Mucosa of stomach (tissue), 1 donor: ENCODE measurements at regions not wholly inside any gene's neighbourhood (a gene's known extent, or its start where the extent isn't known, plus 50 kb on each side); places are given as distances from the start of the nearest gene placed in this dataset.

ENCODE experiments used
- H3K27me3 ChIP-seq: one replicate; pipeline ENCODE4 v1.7.0; 2013; ENCODE audit warnings: mild to moderate bottlenecking, low read length; ENCODE audit not compliant: control insufficient read depth, insufficient read depth
- H3K36me3 ChIP-seq: one replicate; pipeline ENCODE4 v1.7.0; 2013; ENCODE audit warnings: low read length; ENCODE audit not compliant: control insufficient read depth, insufficient read depth
- H3K4me1 ChIP-seq: one replicate; pipeline ENCODE4 v1.7.0; 2013; ENCODE audit warnings: mild to moderate bottlenecking, low read length; ENCODE audit not compliant: control insufficient read depth, insufficient read depth
- H3K4me3 ChIP-seq: one replicate; pipeline ENCODE4 v1.7.0; 2013; ENCODE audit warnings: low read length
- H3K9ac ChIP-seq: one replicate; pipeline ENCODE4 v1.7.0; 2013; ENCODE audit warnings: mild to moderate bottlenecking, low read length, moderate library complexity
- H3K9me3 ChIP-seq: one replicate; pipeline ENCODE4 v1.7.0; 2013; ENCODE audit warnings: mild to moderate bottlenecking, low read length, moderate library complexity; ENCODE audit not compliant: control insufficient read depth
- donor health status: Pancreatic carcinoma.

DNA sequence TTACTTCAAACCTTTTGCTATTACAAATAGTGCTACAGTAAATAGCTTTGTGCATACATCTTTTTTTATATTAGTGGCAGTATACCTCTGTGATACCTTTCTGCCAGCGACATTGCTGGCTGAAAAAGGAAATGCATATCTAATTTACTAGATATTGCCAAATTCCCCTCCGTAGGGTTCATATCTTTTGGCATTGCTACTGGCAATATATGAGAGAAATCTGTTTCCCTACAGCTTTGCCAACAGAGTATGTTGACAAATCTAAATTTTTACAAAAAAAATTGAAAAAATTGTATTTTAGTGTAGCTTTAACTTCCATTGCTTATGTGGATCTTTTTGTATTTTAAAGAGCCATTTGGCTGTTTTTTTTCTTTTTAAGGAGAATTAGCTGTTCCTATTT lies 426.7 kb downstream of the TRIB2 start:
- H3K27me3 ChIP-seq, result no peaks in the 10 kb centered on the region
- H3K9ac ChIP-seq, result no peak overlapping the region
- no peaks in the 10 kb centered on the region for H3K9me3 ChIP-seq
- no peaks in the 10 kb centered on the region for H3K36me3 ChIP-seq
- no peak overlapping the region for H3K4me3 ChIP-seq
- H3K4me1 ChIP-seq, result no peaks in the 10 kb centered on the region

DNA sequence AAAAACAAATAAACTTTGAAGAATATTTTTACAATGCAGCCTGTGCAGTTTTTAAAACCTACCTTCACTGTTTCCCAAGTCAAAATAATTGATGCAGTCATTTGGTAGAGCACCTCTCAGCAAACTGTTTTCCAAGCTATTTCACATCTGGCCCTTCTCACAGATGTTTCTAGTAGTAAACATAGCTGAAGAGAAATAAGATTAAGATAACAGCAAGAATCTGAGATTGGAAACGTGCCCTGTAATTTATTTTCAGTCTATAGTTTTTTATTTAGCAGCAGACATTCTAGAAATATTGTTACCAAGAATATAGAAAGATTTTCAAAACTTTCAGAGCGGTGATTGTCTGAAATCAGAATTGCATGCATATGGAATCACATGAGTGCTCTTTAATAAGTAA lies 440.2 kb downstream of the TRIB2 start:
- Histone ChIP-seq H3K4me3 (no peak overlapping the region), H3K9ac (no peak overlapping the region), H3K9me3 (no peaks in the 10 kb centered on the region), H3K27me3 (no peaks in the 10 kb centered on the region), H3K4me1 (no peaks in the 10 kb centered on the region), H3K36me3 (no peaks in the 10 kb centered on the region)

DNA sequence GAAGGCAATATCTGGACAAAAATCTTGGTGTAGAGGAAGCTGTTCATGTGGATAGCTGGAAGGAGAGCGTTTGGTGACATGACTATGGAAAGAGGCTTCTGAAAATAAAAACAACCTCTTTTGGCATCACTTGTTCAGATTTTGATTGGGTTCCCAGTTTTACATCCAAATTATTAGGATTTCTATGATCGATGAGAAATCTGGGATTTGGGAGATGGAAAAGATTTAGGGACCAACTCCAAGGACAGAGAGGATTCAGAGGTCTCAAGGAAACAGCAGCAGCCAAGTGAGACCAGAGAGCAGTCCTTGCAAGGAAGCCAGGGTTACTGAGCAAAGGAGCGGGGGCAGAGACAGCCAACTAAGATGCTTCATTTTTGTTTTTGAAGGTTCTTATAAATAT lies 441.7 kb downstream of the TRIB2 start:
- H3K27me3 ChIP-seq, result no peaks in the 10 kb centered on the region
- H3K9ac ChIP-seq, result no peak overlapping the region
- H3K4me3 ChIP-seq, result no peak overlapping the region
- no peaks in the 10 kb centered on the region for H3K4me1 ChIP-seq
- no peaks in the 10 kb centered on the region for H3K36me3 ChIP-seq
- H3K9me3 ChIP-seq, result no peaks in the 10 kb centered on the region

DNA sequence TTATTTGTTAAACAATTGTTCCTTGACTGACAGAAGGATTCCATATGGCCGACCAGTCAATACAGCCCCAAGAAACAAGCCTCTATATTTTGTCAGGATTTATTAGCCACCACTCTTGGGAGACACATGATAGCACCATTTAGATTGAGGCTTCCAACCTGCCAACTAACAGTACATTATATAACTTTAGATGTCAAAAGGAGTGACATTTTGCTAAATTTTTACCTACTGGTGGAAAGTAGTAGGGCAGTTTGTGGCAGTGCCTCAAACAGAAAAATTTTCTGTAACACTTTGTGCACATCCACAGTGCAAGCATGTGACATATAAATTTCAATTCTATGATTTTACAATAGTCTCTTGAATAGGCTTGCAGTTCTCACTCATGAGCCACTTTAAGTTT lies 464.0 kb downstream of the TRIB2 start:
- H3K9ac ChIP-seq, result no peak overlapping the region
- H3K4me1 ChIP-seq, result no peaks in the 10 kb centered on the region
- H3K4me3 ChIP-seq, result no peak overlapping the region
- H3K9me3 ChIP-seq, result no peaks in the 10 kb centered on the region
- no peaks in the 10 kb centered on the region for H3K36me3 ChIP-seq
- no peaks in the 10 kb centered on the region for H3K27me3 ChIP-seq

DNA sequence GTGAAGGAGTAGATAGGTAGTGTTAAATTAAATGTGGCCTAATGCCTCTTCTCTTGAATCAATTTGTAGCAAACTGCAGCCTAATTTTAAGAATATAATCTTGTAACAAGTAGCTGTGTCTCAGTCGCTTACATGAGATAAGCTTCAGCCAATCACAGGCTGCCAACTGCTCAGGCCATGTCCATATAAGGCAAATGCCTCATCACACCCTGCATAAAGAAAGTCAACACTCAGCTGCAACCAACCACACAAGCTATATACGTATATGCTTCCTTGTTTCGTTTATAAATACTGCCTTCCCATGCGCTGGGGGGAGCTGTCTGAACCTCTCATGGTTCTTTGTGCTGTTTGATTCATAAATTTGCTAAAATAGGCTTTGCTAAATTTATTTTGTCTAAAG lies 476.3 kb downstream of the TRIB2 start:
- H3K9me3 ChIP-seq, result no peaks in the 10 kb centered on the region
- H3K27me3 ChIP-seq, result no peaks in the 10 kb centered on the region
- H3K36me3 ChIP-seq, result no peaks in the 10 kb centered on the region
- no peaks in the 10 kb centered on the region for H3K4me1 ChIP-seq
- H3K9ac ChIP-seq, result no peak overlapping the region
- H3K4me3 ChIP-seq, result no peak overlapping the region

DNA sequence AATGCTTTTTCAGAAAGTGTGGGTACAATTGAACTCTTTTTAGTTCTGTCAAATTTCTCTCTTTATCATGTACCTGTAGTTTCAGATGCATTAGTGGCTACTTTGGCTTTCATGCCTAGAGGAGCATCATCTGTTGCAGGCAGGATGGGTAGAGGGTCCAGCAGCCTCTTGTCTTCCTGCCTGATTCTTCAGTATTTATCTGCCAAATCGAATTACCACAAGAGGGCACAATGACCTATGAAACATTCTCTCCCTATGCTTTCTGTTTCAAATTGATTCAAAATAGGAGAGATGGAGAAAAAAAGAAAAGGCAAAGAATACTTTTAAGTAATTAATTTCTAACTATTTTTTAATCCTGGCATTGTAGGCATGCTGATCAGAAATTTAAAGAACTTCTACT lies 477.2 kb downstream of the TRIB2 start:
- H3K36me3 ChIP-seq, result no peaks in the 10 kb centered on the region
- H3K9ac ChIP-seq, result no peak overlapping the region
- no peaks in the 10 kb centered on the region for H3K27me3 ChIP-seq
- H3K4me3 ChIP-seq, result no peak overlapping the region
- H3K9me3 ChIP-seq, result no peaks in the 10 kb centered on the region
- no peaks in the 10 kb centered on the region for H3K4me1 ChIP-seq

DNA sequence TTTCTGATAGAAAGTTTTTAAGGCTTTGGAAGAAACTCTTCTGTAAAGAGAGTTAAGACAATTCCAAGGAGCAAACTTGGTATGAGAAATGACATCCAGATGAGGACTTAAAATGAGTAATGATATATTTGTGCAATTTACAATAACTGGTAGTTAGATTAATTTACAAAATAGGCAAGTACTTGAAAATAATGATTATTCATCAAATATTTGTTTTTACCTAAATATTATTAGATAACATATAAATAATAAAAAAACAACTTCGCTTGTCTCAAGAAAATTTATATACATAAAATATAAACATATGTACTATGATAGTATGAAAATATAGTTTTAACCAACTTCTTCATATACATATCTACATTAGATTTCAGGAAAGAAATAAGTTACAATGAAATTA lies 478.5 kb downstream of the TRIB2 start:
- H3K36me3 ChIP-seq, result no peaks in the 10 kb centered on the region
- no peaks in the 10 kb centered on the region for H3K27me3 ChIP-seq
- H3K4me1 ChIP-seq, result no peaks in the 10 kb centered on the region
- H3K9ac ChIP-seq, result no peak overlapping the region
- H3K9me3 ChIP-seq, result no peaks in the 10 kb centered on the region
- no peak overlapping the region for H3K4me3 ChIP-seq

DNA sequence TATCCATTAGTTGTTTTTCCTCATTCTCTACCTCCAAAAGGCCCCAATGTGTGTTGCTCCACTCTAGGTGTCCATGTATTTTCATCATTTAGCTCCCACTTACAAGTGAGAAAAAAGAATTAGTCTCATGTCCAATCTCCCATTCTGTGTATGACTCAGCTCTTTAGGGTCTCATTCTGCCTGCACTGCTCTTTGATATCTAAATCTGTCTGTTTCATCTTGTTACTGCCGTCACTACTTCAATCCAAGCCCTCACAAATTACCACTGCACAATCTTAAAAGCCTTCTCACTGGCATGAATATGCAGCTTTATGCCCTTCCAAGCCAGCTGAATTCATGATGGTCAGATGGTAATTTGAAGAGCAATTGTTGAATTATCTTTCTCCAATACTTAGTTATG lies 480.5 kb downstream of the TRIB2 start:
- H3K9ac ChIP-seq, result no peak overlapping the region
- H3K36me3 ChIP-seq, result no peaks in the 10 kb centered on the region
- no peak overlapping the region for H3K4me3 ChIP-seq
- H3K9me3 ChIP-seq, result no peaks in the 10 kb centered on the region
- H3K4me1 ChIP-seq, result no peaks in the 10 kb centered on the region
- no peaks in the 10 kb centered on the region for H3K27me3 ChIP-seq

DNA sequence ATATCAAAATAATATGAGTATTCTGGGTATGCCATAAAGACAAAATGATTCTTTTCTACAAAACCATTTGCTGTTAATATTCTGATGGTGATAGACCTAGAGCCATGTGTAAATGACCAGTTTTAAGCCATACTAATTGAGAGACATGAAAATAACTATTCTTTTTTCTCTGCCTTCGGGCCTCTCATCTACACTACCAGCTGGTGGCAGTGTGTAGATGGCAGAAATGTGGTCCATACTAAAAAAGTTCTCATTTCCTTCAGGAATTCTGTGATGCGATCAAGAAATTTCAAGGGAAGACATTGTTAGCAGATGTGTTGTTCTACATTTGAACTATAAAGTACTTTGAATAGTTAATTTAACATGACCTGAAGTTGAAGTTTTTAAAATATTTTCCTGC lies 485.2 kb downstream of the TRIB2 start:
- H3K4me1 ChIP-seq, result no peaks in the 10 kb centered on the region
- H3K4me3 ChIP-seq, result no peak overlapping the region
- H3K36me3 ChIP-seq, result no peaks in the 10 kb centered on the region
- H3K27me3 ChIP-seq, result no peaks in the 10 kb centered on the region
- H3K9ac ChIP-seq, result no peak overlapping the region
- H3K9me3 ChIP-seq, result no peaks in the 10 kb centered on the region

DNA sequence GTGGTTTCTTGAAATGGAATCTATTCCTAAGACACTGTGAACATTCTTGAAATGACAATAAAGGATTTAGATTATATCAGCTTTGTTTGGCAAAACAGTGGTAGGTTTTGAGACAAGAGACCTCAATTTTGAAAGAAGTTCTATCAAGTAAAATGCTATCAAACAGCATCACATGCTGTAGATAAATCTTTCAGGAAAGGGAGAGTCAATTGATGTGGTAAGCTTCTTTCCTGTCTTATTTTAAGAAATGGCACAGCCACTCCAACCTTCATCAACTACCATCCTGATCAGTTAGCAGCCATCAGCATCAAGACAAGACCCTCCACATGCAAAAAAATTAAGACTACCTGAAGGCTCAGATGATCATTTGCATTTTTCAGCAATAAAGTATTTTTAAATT lies 495.4 kb downstream of the TRIB2 start:
- H3K9me3 ChIP-seq, result no peaks in the 10 kb centered on the region
- no peaks in the 10 kb centered on the region for H3K27me3 ChIP-seq
- H3K4me3 ChIP-seq, result no peak overlapping the region
- H3K4me1 ChIP-seq, result no peaks in the 10 kb centered on the region
- H3K36me3 ChIP-seq, result no peaks in the 10 kb centered on the region
- no peak overlapping the region for H3K9ac ChIP-seq

DNA sequence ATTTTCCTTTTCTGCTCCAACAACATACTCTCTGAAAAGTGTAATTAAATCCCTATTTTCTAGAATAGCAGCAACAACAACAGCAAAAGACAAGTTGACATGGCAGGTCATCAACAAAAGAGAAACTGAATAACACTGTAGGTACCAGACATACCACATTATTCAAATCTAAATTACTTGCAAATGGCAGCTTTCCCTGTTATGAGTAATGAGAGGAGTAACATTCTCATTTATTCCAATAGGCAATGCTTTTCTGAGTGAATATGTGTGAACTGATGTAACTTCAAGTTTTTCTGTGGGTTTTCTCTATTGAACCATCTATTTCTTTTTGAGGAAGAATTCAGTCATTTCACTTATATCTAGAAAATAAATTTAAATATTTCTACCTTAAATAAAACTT lies 501.5 kb downstream of the TRIB2 start:
- H3K36me3 ChIP-seq, result no peaks in the 10 kb centered on the region
- H3K4me3 ChIP-seq, result no peak overlapping the region
- H3K27me3 ChIP-seq, result no peaks in the 10 kb centered on the region
- H3K9ac ChIP-seq, result no peak overlapping the region
- H3K9me3 ChIP-seq, result no peaks in the 10 kb centered on the region
- no peaks in the 10 kb centered on the region for H3K4me1 ChIP-seq

DNA sequence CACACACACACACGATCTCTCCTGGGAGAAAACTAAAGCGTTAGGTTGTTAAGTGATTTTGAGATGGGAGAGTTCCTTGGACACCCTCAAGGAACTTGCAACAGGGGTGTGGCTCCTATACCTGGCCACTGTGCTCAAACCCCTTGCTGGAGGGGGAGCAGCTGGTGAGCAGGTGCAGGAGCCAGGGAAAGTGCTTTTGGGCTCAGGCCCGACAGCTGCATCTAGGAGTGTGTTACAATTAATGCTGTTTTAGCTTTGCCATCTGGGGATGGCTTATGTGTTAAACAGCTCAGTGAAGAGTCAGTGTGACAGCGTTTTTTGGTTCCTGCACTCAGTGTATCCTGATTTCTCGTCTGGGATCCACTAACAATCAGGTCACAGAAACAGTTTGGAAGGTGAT lies 510.8 kb downstream of the TRIB2 start:
- Histone ChIP-seq H3K4me3 (no peak overlapping the region), H3K4me1 (no peaks in the 10 kb centered on the region)

DNA sequence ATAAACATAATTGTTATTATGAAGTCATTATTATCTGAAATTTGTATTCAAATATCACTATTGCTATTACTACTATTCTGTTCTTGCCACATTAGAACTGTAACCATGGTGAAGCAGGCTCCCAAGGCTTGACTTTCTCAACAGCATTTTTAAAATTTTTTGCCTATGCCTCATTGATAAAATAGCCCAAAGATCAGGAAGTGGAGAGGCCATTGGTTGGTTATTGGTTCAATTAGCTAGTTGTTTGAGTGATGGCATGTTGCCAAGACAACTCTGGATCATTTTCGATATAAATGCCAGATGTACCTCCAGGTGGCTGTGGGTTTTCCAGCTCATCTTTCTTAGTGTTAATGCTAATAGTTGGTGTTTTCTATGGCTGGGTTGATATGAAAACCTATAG lies 513.5 kb downstream of the TRIB2 start:
- H3K4me1 ChIP-seq, result no peaks in the 10 kb centered on the region
- no peak overlapping the region for H3K4me3 ChIP-seq
- no peaks in the 10 kb centered on the region for H3K9me3 ChIP-seq
- H3K9ac ChIP-seq, result no peak overlapping the region
- no peaks in the 10 kb centered on the region for H3K36me3 ChIP-seq
- no peaks in the 10 kb centered on the region for H3K27me3 ChIP-seq

More for the DNA sequence above, 510.8 kb downstream of the TRIB2 start:
- Histone ChIP-seq H3K36me3 (no peaks in the 10 kb centered on the region), H3K9me3 (no peaks in the 10 kb centered on the region), H3K9ac (no peak overlapping the region), H3K27me3 (no peaks in the 10 kb centered on the region)
